ENCODE measurements at regions not wholly inside any gene's neighbourhood (a gene's known extent, or its start where the extent isn't known, plus 50 kb on each side); places are given as distances from the start of the nearest gene placed in this dataset.
"Not testable (repeated sequence)": the region's sequence is repeated elsewhere in the genome, so short reads cannot be mapped to it uniquely, and the experiment has no call there.

GRCh38 chr7:112573302-112574039 lies 92.7 kb downstream of the LSMEM1 start:
- H3K36me3 Mint-ChIP-seq (ENCODE audit: low read depth), result no peaks in the 10 kb centered on the region
- peaks cover 11% of the 10 kb centered on the region for H3K4me1 Mint-ChIP-seq

GRCh38 chr7:112575864-112576263 lies 95.1 kb downstream of the LSMEM1 start:
- Mint-ChIP-seq H3K27ac (no peak overlapping the region), H3K4me3 (no peak overlapping the region), H3K4me1 (peaks cover 11% of the 10 kb centered on the region), H3K27me3 (peaks cover 20% of the 10 kb centered on the region), H3K36me3 (ENCODE audit: low read depth) (no peaks in the 10 kb centered on the region)
- DNase-seq (no peak), ATAC-seq (no peak)
- H3K9me3 ChIP-seq (ENCODE audit: control insufficient read depth, low read length, poor library complexity, severe bottlenecking), result no peaks in the 10 kb centered on the region

More at GRCh38 chr7:112573302-112574039, 92.7 kb downstream of the LSMEM1 start:
- H3K27me3 Mint-ChIP-seq, result peaks cover 14% of the 10 kb centered on the region
- H3K27ac Mint-ChIP-seq, result no peak overlapping the region
- DNase-seq (no peak), ATAC-seq (no peak)
- H3K4me3 Mint-ChIP-seq, result no peak overlapping the region
- no peaks in the 10 kb centered on the region for H3K9me3 ChIP-seq (ENCODE audit: control insufficient read depth, low read length, poor library complexity, severe bottlenecking)

- no peak for ATAC-seq
- H3K4me1 Mint-ChIP-seq, result no peaks in the 10 kb centered on the region
- H3K9me3 ChIP-seq (ENCODE audit: control insufficient read depth, low read length, poor library complexity, severe bottlenecking), result no peaks in the 10 kb centered on the region
- H3K36me3 Mint-ChIP-seq (ENCODE audit: low read depth), result no peaks in the 10 kb centered on the region
- H3K4me3 Mint-ChIP-seq, result no peak overlapping the region
- no peak for DNase-seq
- H3K27ac Mint-ChIP-seq, result no peak overlapping the region
- H3K27me3 Mint-ChIP-seq, result peaks cover 30% of the 10 kb centered on the region
Measured at GRCh38 chr7:112579388-112579787, 98.6 kb downstream of the LSMEM1 start.

GRCh38 chr7:112580717-112581435 lies 100.1 kb downstream of the LSMEM1 start:
- H3K27me3 Mint-ChIP-seq, result peaks cover 37% of the 10 kb centered on the region
- no peaks in the 10 kb centered on the region for H3K4me1 Mint-ChIP-seq
- H3K27ac Mint-ChIP-seq, result no peak overlapping the region
- no peak overlapping the region for H3K4me3 Mint-ChIP-seq
- no peak for DNase-seq
- H3K36me3 Mint-ChIP-seq (ENCODE audit: low read depth), result no peaks in the 10 kb centered on the region
- ATAC-seq, result no peak
- no peaks in the 10 kb centered on the region for H3K9me3 ChIP-seq (ENCODE audit: control insufficient read depth, low read length, poor library complexity, severe bottlenecking)

GRCh38 chr7:112581529-112581928 lies 100.7 kb downstream of the LSMEM1 start:
- no peaks in the 10 kb centered on the region for H3K9me3 ChIP-seq (ENCODE audit: control insufficient read depth, low read length, poor library complexity, severe bottlenecking)
- H3K4me1 Mint-ChIP-seq, result no peaks in the 10 kb centered on the region
- H3K4me3 Mint-ChIP-seq, result no peak overlapping the region
- peaks cover 40% of the 10 kb centered on the region for H3K27me3 Mint-ChIP-seq
- H3K36me3 Mint-ChIP-seq (ENCODE audit: low read depth), result no peaks in the 10 kb centered on the region
- no peak for ATAC-seq
- H3K27ac Mint-ChIP-seq, result no peak overlapping the region
- no peak for DNase-seq

GRCh38 chr7:112584290-112584689 lies 103.5 kb downstream of the LSMEM1 start:
- H3K27ac Mint-ChIP-seq, result no peak overlapping the region
- DNase-seq (no peak), ATAC-seq (no peak)
- no peaks in the 10 kb centered on the region for H3K4me1 Mint-ChIP-seq
- H3K9me3 ChIP-seq (ENCODE audit: control insufficient read depth, low read length, poor library complexity, severe bottlenecking), result no peaks in the 10 kb centered on the region
- peaks cover 53% of the 10 kb centered on the region for H3K27me3 Mint-ChIP-seq
- H3K4me3 Mint-ChIP-seq, result no peak overlapping the region
- no peaks in the 10 kb centered on the region for H3K36me3 Mint-ChIP-seq (ENCODE audit: low read depth)

- DNase-seq, result no peak
- no peak for ATAC-seq
- Mint-ChIP-seq H3K36me3 (ENCODE audit: low read depth) (no peaks in the 10 kb centered on the region), H3K27me3 (peaks cover 46% of the 10 kb centered on the region), H3K4me1 (no peaks in the 10 kb centered on the region), H3K27ac (no peak overlapping the region), H3K4me3 (no peak overlapping the region)
- H3K9me3 ChIP-seq (ENCODE audit: control insufficient read depth, low read length, poor library complexity, severe bottlenecking), result no peaks in the 10 kb centered on the region
Measured at GRCh38 chr7:112587504-112587903, 106.7 kb downstream of the LSMEM1 start.

GRCh38 chr7:112592565-112593263 lies 111.9 kb downstream of the LSMEM1 start:
- not testable (repeated sequence) for H3K36me3 Mint-ChIP-seq (ENCODE audit: low read depth)

GRCh38 chr7:112594397-112594796 lies 113.6 kb downstream of the LSMEM1 start:
- no peak overlapping the region for H3K27ac Mint-ChIP-seq
- no peak overlapping the region for H3K4me3 Mint-ChIP-seq
- DNase-seq (no peak), ATAC-seq (no peak)
- H3K27me3 Mint-ChIP-seq, result peaks cover 5% of the 10 kb centered on the region
- no peaks in the 10 kb centered on the region for H3K4me1 Mint-ChIP-seq
- no peaks in the 10 kb centered on the region for H3K9me3 ChIP-seq (ENCODE audit: control insufficient read depth, low read length, poor library complexity, severe bottlenecking)
- no peaks in the 10 kb centered on the region for H3K36me3 Mint-ChIP-seq (ENCODE audit: low read depth)

More at GRCh38 chr7:112592565-112593263, 111.9 kb downstream of the LSMEM1 start:
- H3K27ac Mint-ChIP-seq; ATAC-seq; H3K4me1 Mint-ChIP-seq; H3K4me3 Mint-ChIP-seq; DNase-seq; H3K9me3 ChIP-seq (ENCODE audit: control insufficient read depth, low read length, poor library complexity, severe bottlenecking): not testable (repeated sequence)
- H3K27me3 Mint-ChIP-seq, result peaks cover 15% of the 10 kb centered on the region

GRCh38 chr7:112596260-112596659 lies 115.5 kb downstream of the LSMEM1 start:
- Mint-ChIP-seq H3K36me3 (ENCODE audit: low read depth) (no peaks in the 10 kb centered on the region), H3K27ac (no peak overlapping the region), H3K4me1 (no peaks in the 10 kb centered on the region), H3K4me3 (no peak overlapping the region), H3K27me3 (peaks cover 4% of the 10 kb centered on the region)
- no peak for ATAC-seq
- DNase-seq, result no peak
- H3K9me3 ChIP-seq (ENCODE audit: control insufficient read depth, low read length, poor library complexity, severe bottlenecking), result no peaks in the 10 kb centered on the region

- no peak for ATAC-seq
- Mint-ChIP-seq H3K36me3 (ENCODE audit: low read depth) (no peaks in the 10 kb centered on the region), H3K27ac (no peak overlapping the region), H3K4me1 (no peaks in the 10 kb centered on the region), H3K27me3 (peaks cover 4% of the 10 kb centered on the region), H3K4me3 (no peak overlapping the region)
- DNase-seq, result no peak
- no peaks in the 10 kb centered on the region for H3K9me3 ChIP-seq (ENCODE audit: control insufficient read depth, low read length, poor library complexity, severe bottlenecking)
Measured at GRCh38 chr7:112596981-112597380, 116.2 kb downstream of the LSMEM1 start.

- DNase-seq (no peak), ATAC-seq (no peak)
- Mint-ChIP-seq H3K36me3 (ENCODE audit: low read depth) (no peaks in the 10 kb centered on the region), H3K27me3 (peaks cover 12% of the 10 kb centered on the region), H3K27ac (no peak overlapping the region), H3K4me1 (no peaks in the 10 kb centered on the region), H3K4me3 (no peak overlapping the region)
- H3K9me3 ChIP-seq (ENCODE audit: control insufficient read depth, low read length, poor library complexity, severe bottlenecking), result no peaks in the 10 kb centered on the region
Measured at GRCh38 chr7:112603673-112604072, 122.9 kb downstream of the LSMEM1 start.

GRCh38 chr7:112610636-112611035 lies 129.8 kb downstream of the LSMEM1 start:
- Mint-ChIP-seq H3K27ac (no peak overlapping the region), H3K4me3 (no peak overlapping the region), H3K27me3 (peaks cover 10% of the 10 kb centered on the region), H3K36me3 (ENCODE audit: low read depth) (no peaks in the 10 kb centered on the region), H3K4me1 (no peaks in the 10 kb centered on the region)
- no peak for ATAC-seq
- H3K9me3 ChIP-seq (ENCODE audit: control insufficient read depth, low read length, poor library complexity, severe bottlenecking), result no peaks in the 10 kb centered on the region
- no peak for DNase-seq
